ENCODE measurements at regions not wholly inside any gene's neighbourhood (a gene's known extent, or its start where the extent isn't known, plus 50 kb on each side); places are given as distances from the start of the nearest gene placed in this dataset.

- Mint-ChIP-seq H3K27ac (no peak overlapping the region), H3K27me3 (peaks cover 4% of the 10 kb centered on the region), H3K4me3 (no peak overlapping the region), H3K4me1 (no peaks in the 10 kb centered on the region), H3K9me3 (peaks cover 0 to 1% (median 0%) of the 10 kb centered on the region in 7 donors), H3K36me3 (no peaks in the 10 kb centered on the region)
- Histone ChIP-seq H3K27ac (ENCODE audit: insufficient read depth, low read length, poor library complexity, severe bottlenecking) (no peak overlapping the region), H3K4me3 (ENCODE audit: low read depth, low read length) (no peak overlapping the region), H3K4me1 (ENCODE audit: control insufficient read depth, insufficient read depth, low read length, poor library complexity, severe bottlenecking) (no peaks in the 10 kb centered on the region), H3K36me3 (ENCODE audit: control insufficient read depth, insufficient read depth, low read length) (no peaks in the 10 kb centered on the region), H3K9me3 (ENCODE audit: control insufficient read depth in 2 of 2, low read length in 2 of 2) (no peaks in the 10 kb centered on the region), H3K27me3 (ENCODE audit: control insufficient read depth, insufficient read depth, low read length) (no peaks in the 10 kb centered on the region)
- DNase-seq (no peak), ATAC-seq (ENCODE audit: low read depth in 2 of 2) (no peak)
Observed at GRCh38 chr20:39135885-39136544, 173.9 kb downstream of the DHX35 start.

GRCh38 chr20:39133201-39133600, 171.1 kb downstream of the DHX35 start:
- no peak for DNase-seq
- H3K27ac Mint-ChIP-seq: no peak overlapping the region
- no peaks in the 10 kb centered on the region for H3K4me1 Mint-ChIP-seq
- Histone ChIP-seq H3K27me3 (ENCODE audit: control insufficient read depth, insufficient read depth, low read length) (no peaks in the 10 kb centered on the region), H3K4me3 (ENCODE audit: low read depth, low read length) (no peak overlapping the region), H3K27ac (ENCODE audit: insufficient read depth, low read length, poor library complexity, severe bottlenecking) (no peak overlapping the region), H3K9me3 (ENCODE audit: control insufficient read depth in 2 of 2, low read length in 2 of 2) (no peaks in the 10 kb centered on the region), H3K4me1 (ENCODE audit: control insufficient read depth, insufficient read depth, low read length, poor library complexity, severe bottlenecking) (no peaks in the 10 kb centered on the region), H3K36me3 (ENCODE audit: control insufficient read depth, insufficient read depth, low read length) (no peaks in the 10 kb centered on the region)
- peaks cover 6% of the 10 kb centered on the region for H3K27me3 Mint-ChIP-seq
- no peaks in the 10 kb centered on the region for H3K36me3 Mint-ChIP-seq
- no peak overlapping the region for H3K4me3 Mint-ChIP-seq
- H3K9me3 Mint-ChIP-seq: peaks cover 0 to 2% (median 0%) of the 10 kb centered on the region in 7 donors
- no peak for ATAC-seq (ENCODE audit: low read depth in 2 of 2)

- H3K9me3 Mint-ChIP-seq: peaks cover 0 to 2% (median 0%) of the 10 kb centered on the region in 7 donors
- H3K4me1 Mint-ChIP-seq: no peaks in the 10 kb centered on the region
- peaks cover 9% of the 10 kb centered on the region for H3K27me3 Mint-ChIP-seq
- no peaks in the 10 kb centered on the region for H3K36me3 ChIP-seq (ENCODE audit: control insufficient read depth, insufficient read depth, low read length)
- no peaks in the 10 kb centered on the region for H3K9me3 ChIP-seq (ENCODE audit: control insufficient read depth in 2 of 2, low read length in 2 of 2)
- H3K36me3 Mint-ChIP-seq: no peaks in the 10 kb centered on the region
- no peak overlapping the region for H3K27ac ChIP-seq (ENCODE audit: insufficient read depth, low read length, poor library complexity, severe bottlenecking)
- DNase-seq (no peak), ATAC-seq (ENCODE audit: low read depth in 2 of 2) (no peak)
- no peaks in the 10 kb centered on the region for H3K4me1 ChIP-seq (ENCODE audit: control insufficient read depth, insufficient read depth, low read length, poor library complexity, severe bottlenecking)
- no peak overlapping the region for H3K4me3 ChIP-seq (ENCODE audit: low read depth, low read length)
- H3K27ac Mint-ChIP-seq: no peak overlapping the region
- H3K27me3 ChIP-seq (ENCODE audit: control insufficient read depth, insufficient read depth, low read length): no peaks in the 10 kb centered on the region
- H3K4me3 Mint-ChIP-seq: no peak overlapping the region
Observed at GRCh38 chr20:39132511-39132910, 170.4 kb downstream of the DHX35 start.

GRCh38 chr20:39132093-39132492, 169.9 kb downstream of the DHX35 start:
- Mint-ChIP-seq H3K36me3 (no peaks in the 10 kb centered on the region), H3K27me3 (peaks cover 9% of the 10 kb centered on the region), H3K9me3 (peaks cover 0 to 2% (median 0%) of the 10 kb centered on the region in 7 donors), H3K27ac (no peak overlapping the region), H3K4me3 (no peak overlapping the region), H3K4me1 (no peaks in the 10 kb centered on the region)
- H3K4me3 ChIP-seq (ENCODE audit: low read depth, low read length): no peak overlapping the region
- H3K4me1 ChIP-seq (ENCODE audit: control insufficient read depth, insufficient read depth, low read length, poor library complexity, severe bottlenecking): no peaks in the 10 kb centered on the region
- no peaks in the 10 kb centered on the region for H3K27me3 ChIP-seq (ENCODE audit: control insufficient read depth, insufficient read depth, low read length)
- DNase-seq (no peak), ATAC-seq (ENCODE audit: low read depth in 2 of 2) (no peak)
- H3K9me3 ChIP-seq (ENCODE audit: control insufficient read depth in 2 of 2, low read length in 2 of 2): no peaks in the 10 kb centered on the region
- no peak overlapping the region for H3K27ac ChIP-seq (ENCODE audit: insufficient read depth, low read length, poor library complexity, severe bottlenecking)
- no peaks in the 10 kb centered on the region for H3K36me3 ChIP-seq (ENCODE audit: control insufficient read depth, insufficient read depth, low read length)

GRCh38 chr20:39130627-39131026, 168.5 kb downstream of the DHX35 start:
- Histone ChIP-seq H3K27ac (ENCODE audit: insufficient read depth, low read length, poor library complexity, severe bottlenecking) (no peak overlapping the region), H3K27me3 (ENCODE audit: control insufficient read depth, insufficient read depth, low read length) (no peaks in the 10 kb centered on the region), H3K4me3 (ENCODE audit: low read depth, low read length) (no peak overlapping the region), H3K4me1 (ENCODE audit: control insufficient read depth, insufficient read depth, low read length, poor library complexity, severe bottlenecking) (no peaks in the 10 kb centered on the region), H3K9me3 (ENCODE audit: control insufficient read depth in 2 of 2, low read length in 2 of 2) (no peaks in the 10 kb centered on the region), H3K36me3 (ENCODE audit: control insufficient read depth, insufficient read depth, low read length) (no peaks in the 10 kb centered on the region)
- ATAC-seq (ENCODE audit: low read depth in 2 of 2): no peak
- H3K4me1 Mint-ChIP-seq: no peaks in the 10 kb centered on the region
- no peaks in the 10 kb centered on the region for H3K36me3 Mint-ChIP-seq
- no peak for DNase-seq
- H3K4me3 Mint-ChIP-seq: no peak overlapping the region
- H3K27ac Mint-ChIP-seq: no peak overlapping the region
- peaks cover 0 to 2% (median 0%) of the 10 kb centered on the region in 7 donors for H3K9me3 Mint-ChIP-seq
- peaks cover 9% of the 10 kb centered on the region for H3K27me3 Mint-ChIP-seq

- H3K4me3 ChIP-seq (ENCODE audit: low read depth, low read length): no peak overlapping the region
- H3K27ac Mint-ChIP-seq: no peak overlapping the region
- H3K36me3 Mint-ChIP-seq: no peaks in the 10 kb centered on the region
- H3K9me3 ChIP-seq (ENCODE audit: control insufficient read depth in 2 of 2, low read length in 2 of 2): no peaks in the 10 kb centered on the region
- no peak for DNase-seq
- H3K27me3 Mint-ChIP-seq: peaks cover 9% of the 10 kb centered on the region
- no peak overlapping the region for H3K4me3 Mint-ChIP-seq
- no peaks in the 10 kb centered on the region for H3K36me3 ChIP-seq (ENCODE audit: control insufficient read depth, insufficient read depth, low read length)
- H3K27me3 ChIP-seq (ENCODE audit: control insufficient read depth, insufficient read depth, low read length): no peaks in the 10 kb centered on the region
- no peaks in the 10 kb centered on the region for H3K4me1 Mint-ChIP-seq
- no peaks in the 10 kb centered on the region for H3K4me1 ChIP-seq (ENCODE audit: control insufficient read depth, insufficient read depth, low read length, poor library complexity, severe bottlenecking)
- no peak for ATAC-seq (ENCODE audit: low read depth in 2 of 2)
- H3K27ac ChIP-seq (ENCODE audit: insufficient read depth, low read length, poor library complexity, severe bottlenecking): no peak overlapping the region
- H3K9me3 Mint-ChIP-seq: peaks cover 0 to 4% (median 0%) of the 10 kb centered on the region in 7 donors
Observed at GRCh38 chr20:39129523-39129922, 167.4 kb downstream of the DHX35 start.

- H3K4me3 Mint-ChIP-seq: no peak overlapping the region
- ATAC-seq (ENCODE audit: low read depth in 2 of 2): no peak
- no peaks in the 10 kb centered on the region for H3K36me3 Mint-ChIP-seq
- Histone ChIP-seq H3K9me3 (ENCODE audit: control insufficient read depth in 2 of 2, low read length in 2 of 2) (no peaks in the 10 kb centered on the region), H3K36me3 (ENCODE audit: control insufficient read depth, insufficient read depth, low read length) (no peaks in the 10 kb centered on the region), H3K4me3 (ENCODE audit: low read depth, low read length) (no peak overlapping the region), H3K27ac (ENCODE audit: insufficient read depth, low read length, poor library complexity, severe bottlenecking) (no peak overlapping the region), H3K27me3 (ENCODE audit: control insufficient read depth, insufficient read depth, low read length) (no peaks in the 10 kb centered on the region), H3K4me1 (ENCODE audit: control insufficient read depth, insufficient read depth, low read length, poor library complexity, severe bottlenecking) (no peaks in the 10 kb centered on the region)
- DNase-seq: no peak
- H3K9me3 Mint-ChIP-seq: peaks cover 0 to 3% (median 0%) of the 10 kb centered on the region in 7 donors
- H3K27ac Mint-ChIP-seq: no peak overlapping the region
- peaks cover 13% of the 10 kb centered on the region for H3K27me3 Mint-ChIP-seq
- no peaks in the 10 kb centered on the region for H3K4me1 Mint-ChIP-seq
Observed at GRCh38 chr20:39124064-39124463, 161.9 kb downstream of the DHX35 start.

GRCh38 chr20:39123185-39123557, 161.0 kb downstream of the DHX35 start:
- no peaks in the 10 kb centered on the region for H3K36me3 Mint-ChIP-seq
- peaks cover 0 to 2% (median 0%) of the 10 kb centered on the region in 7 donors for H3K9me3 Mint-ChIP-seq
- Histone ChIP-seq H3K27me3 (ENCODE audit: control insufficient read depth, insufficient read depth, low read length) (no peaks in the 10 kb centered on the region), H3K36me3 (ENCODE audit: control insufficient read depth, insufficient read depth, low read length) (no peaks in the 10 kb centered on the region), H3K27ac (ENCODE audit: insufficient read depth, low read length, poor library complexity, severe bottlenecking) (no peak overlapping the region), H3K4me3 (ENCODE audit: low read depth, low read length) (no peak overlapping the region), H3K4me1 (ENCODE audit: control insufficient read depth, insufficient read depth, low read length, poor library complexity, severe bottlenecking) (no peaks in the 10 kb centered on the region), H3K9me3 (ENCODE audit: control insufficient read depth in 2 of 2, low read length in 2 of 2) (no peaks in the 10 kb centered on the region)
- H3K27me3 Mint-ChIP-seq: peaks cover 10% of the 10 kb centered on the region
- ATAC-seq (ENCODE audit: low read depth in 2 of 2): no peak
- no peak for DNase-seq
- H3K4me1 Mint-ChIP-seq: no peaks in the 10 kb centered on the region
- H3K27ac Mint-ChIP-seq: no peak overlapping the region
- H3K4me3 Mint-ChIP-seq: no peak overlapping the region

All from CD4-positive, CD25-positive, alpha-beta regulatory T cell (primary cell).